ENCODE measurements at regions not wholly inside any gene's neighbourhood (a gene's known extent, or its start where the extent isn't known, plus 50 kb on each side); places are given as distances from the start of the nearest gene placed in this dataset.

DNA sequence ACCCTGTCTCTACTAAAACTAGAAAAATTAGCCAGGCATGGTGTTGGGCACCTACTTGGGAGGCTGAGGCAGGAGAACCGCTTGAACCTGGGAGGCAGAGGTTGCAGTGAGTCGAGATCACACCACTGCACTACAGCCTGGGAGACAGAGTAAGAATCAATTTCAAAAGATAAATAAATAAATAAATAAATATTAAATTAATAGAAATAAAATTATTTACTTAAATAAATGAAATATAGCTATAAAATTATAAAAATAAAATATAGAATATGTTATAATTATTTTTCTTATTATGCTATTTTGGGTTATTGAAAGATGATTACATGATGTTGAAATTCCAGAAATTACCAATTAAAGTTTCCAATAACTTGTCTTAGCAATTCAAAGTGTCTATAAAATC is 1029.8 kb upstream of the AGA start:
- TF ChIP-seq POLR2AphosphoS5 (IDR thresholded peaks at IDR 0.05; ENCODE audit: low read depth, low read length) (no peak), TAF1 (IDR thresholded peaks at IDR 0.05; ENCODE audit: borderline replicate concordance, low read depth, low read length) (no peak)
